GM12878 (cell line): ENCODE measurements at regions not wholly inside any gene's neighbourhood (a gene's known extent, or its start where the extent isn't known, plus 50 kb on each side); places are given as distances from the start of the nearest gene placed in this dataset.

ENCODE experiments used
- ASH2L ChIP-seq: fragments of 300-600, 200-600 bp; sonication (generic); IDR thresholded peaks from 2 replicates; pipeline ENCODE4 v1.6.1; 2017; ENCODE audit warnings: low read depth, mild to moderate bottlenecking, borderline replicate concordance
- EP300 ChIP-seq, 2 experiments: fragments of 150-350 bp in 1 of 2; IDR thresholded peaks; 2 replicates each; pipeline ENCODE4 v1.6.1; 2011 to 2012; ENCODE audit warnings: low read depth in 2 of 2, low read length in 2 of 2, borderline replicate concordance in 1 of 2, improper control_type of control experiment in 1 of 2, inconsistent platforms in 1 of 2; ENCODE audit not compliant: control insufficient read depth in 1 of 2
- FOS ChIP-seq: IDR thresholded peaks from 3 replicates; pipeline ENCODE4 v1.6.1; 2011; ENCODE audit warnings: borderline replicate concordance; ENCODE audit not compliant: insufficient read length; ENCODE audit errors: extremely low read depth
- KDM1A ChIP-seq: fragments of 200-600 bp; sonication (generic); IDR thresholded peaks from 2 replicates; pipeline ENCODE4 v1.6.1; 2016; ENCODE audit warnings: borderline replicate concordance
- NFYB ChIP-seq: IDR thresholded peaks from 2 replicates; pipeline ENCODE4 v1.6.1; 2011; ENCODE audit warnings: low read depth, mild to moderate bottlenecking, low read length, improper control_type of control experiment, moderate library complexity; ENCODE audit not compliant: insufficient read depth
- POLR2A ChIP-seq: IDR thresholded peaks from 2 replicates; pipeline ENCODE4 v1.6.1; 2011; ENCODE audit warnings: low read depth, mild to moderate bottlenecking, low read length
- POLR2AphosphoS5 ChIP-seq: IDR thresholded peaks from 2 replicates; pipeline ENCODE4 v1.6.1; 2011; ENCODE audit warnings: mild to moderate bottlenecking, low read length, inconsistent platforms
- SMARCA5 ChIP-seq: fragments of 450-650 bp; IDR thresholded peaks from 2 replicates; pipeline ENCODE4 v1.6.1; 2017; ENCODE audit warnings: mild to moderate bottlenecking
- SREBF2 ChIP-seq: IDR thresholded peaks from 2 replicates; pipeline ENCODE4 v1.6.1; 2012; ENCODE audit warnings: mild to moderate bottlenecking, low read length
- USF2 ChIP-seq: IDR thresholded peaks from 2 replicates; pipeline ENCODE4 v1.6.1; 2011; ENCODE audit warnings: low read depth, low read length, improper control_type of control experiment, borderline replicate concordance
- YY1 ChIP-seq: IDR thresholded peaks from 2 replicates; pipeline ENCODE4 v1.6.1; 2011; ENCODE audit warnings: low read depth, mild to moderate bottlenecking, low read length
- TF ChIP-seq, protein P1 (sequence below), 3 experiments: IDR thresholded peaks in 2 of 3; conservative IDR thresholded peaks in 1 of 3; 2 replicates each; pipeline ENCODE4 v1.5.1; 2011; ENCODE audit warnings: low read depth in 3 of 3, low read length in 3 of 3, mild to moderate bottlenecking in 3 of 3, control low read depth in 2 of 3, moderate library complexity in 2 of 3, inconsistent platforms in 1 of 3, mixed read lengths in 1 of 3; ENCODE audit not compliant: control insufficient read depth in 2 of 3, insufficient read depth in 1 of 3; ENCODE audit errors: extremely low read depth in 1 of 3

DNA sequence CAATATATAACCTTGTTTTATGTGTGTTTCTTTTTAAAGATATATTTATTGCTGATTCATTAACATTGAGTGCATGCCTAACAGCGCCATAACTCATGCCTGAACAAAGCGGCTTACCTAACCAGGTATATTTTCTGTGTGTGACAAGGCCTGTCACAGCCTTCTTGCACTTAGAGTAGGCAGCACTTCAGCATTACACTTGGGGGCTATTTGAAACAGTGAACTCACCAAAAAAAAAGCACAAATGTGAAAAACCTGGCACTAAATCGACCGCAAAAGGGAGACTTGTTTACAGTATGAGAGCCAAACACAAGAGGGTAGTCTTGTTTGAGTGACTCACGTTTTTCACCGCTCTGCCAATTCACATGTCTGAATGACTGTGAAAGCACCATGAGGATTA, 111.7 kb downstream of the DISP1 start:
- TF ChIP-seq YY1: no peak
- no peak for TF ChIP-seq POLR2A
- no peak for TF ChIP-seq ASH2L
- TF ChIP-seq USF2: no peak
- TF ChIP-seq KDM1A: no peak
- TF ChIP-seq, protein P1, sequence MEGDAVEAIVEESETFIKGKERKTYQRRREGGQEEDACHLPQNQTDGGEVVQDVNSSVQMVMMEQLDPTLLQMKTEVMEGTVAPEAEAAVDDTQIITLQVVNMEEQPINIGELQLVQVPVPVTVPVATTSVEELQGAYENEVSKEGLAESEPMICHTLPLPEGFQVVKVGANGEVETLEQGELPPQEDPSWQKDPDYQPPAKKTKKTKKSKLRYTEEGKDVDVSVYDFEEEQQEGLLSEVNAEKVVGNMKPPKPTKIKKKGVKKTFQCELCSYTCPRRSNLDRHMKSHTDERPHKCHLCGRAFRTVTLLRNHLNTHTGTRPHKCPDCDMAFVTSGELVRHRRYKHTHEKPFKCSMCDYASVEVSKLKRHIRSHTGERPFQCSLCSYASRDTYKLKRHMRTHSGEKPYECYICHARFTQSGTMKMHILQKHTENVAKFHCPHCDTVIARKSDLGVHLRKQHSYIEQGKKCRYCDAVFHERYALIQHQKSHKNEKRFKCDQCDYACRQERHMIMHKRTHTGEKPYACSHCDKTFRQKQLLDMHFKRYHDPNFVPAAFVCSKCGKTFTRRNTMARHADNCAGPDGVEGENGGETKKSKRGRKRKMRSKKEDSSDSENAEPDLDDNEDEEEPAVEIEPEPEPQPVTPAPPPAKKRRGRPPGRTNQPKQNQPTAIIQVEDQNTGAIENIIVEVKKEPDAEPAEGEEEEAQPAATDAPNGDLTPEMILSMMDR (IDR thresholded peaks at IDR 0.05 in 2 of 3, conservative IDR thresholded peaks at IDR 0.05 in 1 of 3; ENCODE audit: control insufficient read depth in 2 of 3, extremely low read depth in 1 of 3, insufficient read depth in 1 of 3, low read depth in 3 of 3, low read length in 3 of 3): no peak
- TF ChIP-seq SREBF2: no peak
- TF ChIP-seq EP300 (IDR thresholded peaks at IDR 0.05; ENCODE audit: borderline replicate concordance in 1 of 2, control insufficient read depth in 1 of 2, low read depth in 2 of 2, low read length in 2 of 2): no peak
- no peak for TF ChIP-seq POLR2AphosphoS5
- TF ChIP-seq SMARCA5: no peak
- no peak for TF ChIP-seq FOS
- no peak for TF ChIP-seq NFYB
